H4 (cell line): ENCODE measurements at regions not wholly inside any gene's neighbourhood (a gene's known extent, or its start where the extent isn't known, plus 50 kb on each side); places are given as distances from the start of the nearest gene placed in this dataset.

Experiments
- DNase-seq: peaks from one replicate; pipeline ENCODE4 v3.0.0-alpha.2; 2015; ENCODE audit warnings: low spot score

DNA sequence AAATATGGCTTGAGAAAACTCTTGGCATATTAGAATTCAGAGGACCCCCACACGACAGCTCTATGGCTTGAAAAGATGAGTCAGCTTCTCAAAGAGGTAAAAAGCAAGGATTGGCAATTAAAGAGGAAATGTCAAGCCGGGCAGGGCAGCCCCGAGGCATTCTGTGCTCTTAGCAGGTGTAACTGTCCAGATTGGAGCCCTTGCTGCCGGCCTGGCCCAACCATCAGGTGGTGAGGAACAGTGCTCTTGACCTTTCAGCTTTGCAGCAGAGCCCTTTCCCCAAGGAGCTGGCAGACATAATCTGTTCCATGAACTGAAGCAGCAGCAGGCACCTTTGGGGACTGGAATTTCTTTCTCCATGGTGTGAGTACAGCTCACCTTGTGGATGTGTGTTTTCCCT is 287.8 kb downstream of the UTP18 start:
- no peak for DNase-seq

DNA sequence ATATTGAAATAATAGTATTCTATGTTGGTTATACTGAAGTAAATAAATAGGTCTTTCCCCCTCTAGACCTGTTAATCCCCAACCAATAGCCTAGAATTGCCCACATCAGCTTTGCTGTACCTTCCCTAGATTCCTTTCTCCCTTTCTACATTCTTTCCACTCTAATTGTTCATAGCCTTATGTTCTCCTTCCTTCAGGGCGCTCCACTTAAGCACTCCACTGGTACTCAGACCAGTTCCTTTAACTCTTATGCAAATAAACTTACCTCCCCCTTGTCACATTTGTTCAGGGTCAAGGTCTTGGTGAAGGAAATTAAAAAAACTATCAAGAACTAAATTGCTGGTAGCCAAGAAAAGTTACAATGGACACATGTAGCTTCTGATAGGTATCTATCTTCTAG is 294.8 kb downstream of the UTP18 start:
- no peak for DNase-seq

DNA sequence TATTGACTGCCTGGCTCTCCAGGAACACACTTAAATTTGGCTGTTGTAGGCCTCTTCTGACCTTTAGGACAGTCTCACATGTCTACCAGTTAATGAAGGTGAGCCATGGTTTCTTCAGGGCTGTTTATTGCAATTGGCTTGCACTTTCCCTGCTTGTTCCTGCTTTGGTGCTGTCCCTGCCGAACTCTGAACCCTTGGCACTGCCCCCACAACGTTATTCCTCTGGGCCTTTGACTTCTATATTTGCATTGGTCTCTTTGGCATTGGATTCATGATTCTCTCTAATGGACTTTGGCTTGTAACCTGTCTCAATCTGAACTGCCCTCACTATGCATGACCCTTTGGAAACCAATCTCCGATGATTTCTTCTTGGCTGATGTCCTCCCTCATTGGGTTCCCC is 299.4 kb downstream of the UTP18 start:
- DNase-seq, result no peak

DNA sequence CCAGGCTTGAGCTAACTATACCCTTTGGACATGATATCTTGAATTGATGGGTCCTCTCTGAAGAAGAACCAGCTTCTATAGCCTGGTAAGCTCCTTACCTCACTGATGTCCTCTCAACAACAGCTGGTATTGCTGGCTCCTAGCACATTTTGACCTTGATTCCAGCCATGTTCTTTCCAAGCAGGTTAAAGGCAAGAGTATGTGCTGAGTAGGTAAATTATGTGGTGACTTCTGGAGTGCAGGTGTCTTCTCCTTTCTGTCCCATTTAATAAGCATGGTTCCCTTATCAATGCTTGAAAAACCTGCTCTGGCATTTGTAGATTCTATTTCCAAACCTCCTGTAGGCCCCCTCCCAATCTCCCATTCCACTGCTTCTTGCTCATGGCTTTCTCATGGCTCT is 300.1 kb downstream of the UTP18 start:
- DNase-seq, result no peak

DNA sequence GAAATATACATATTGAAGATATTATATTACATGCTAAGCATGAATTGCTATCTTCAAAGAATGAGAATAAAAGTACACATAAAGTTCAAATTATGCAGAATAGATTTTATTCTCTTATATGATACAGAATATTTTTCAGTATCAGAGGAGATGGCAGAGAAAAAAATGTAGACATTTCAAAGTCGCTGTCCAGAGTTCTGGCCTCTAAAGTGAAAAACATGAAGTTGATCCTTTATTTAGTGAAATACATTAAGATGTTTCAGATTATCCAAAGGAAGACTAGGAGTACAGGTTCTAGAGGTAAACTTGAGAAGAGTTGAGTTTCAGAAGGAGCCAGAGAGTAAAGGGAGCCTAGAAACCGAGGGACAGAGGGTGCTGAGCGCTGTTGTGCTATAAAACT is 303.6 kb downstream of the UTP18 start:
- DNase-seq, result no peak

DNA sequence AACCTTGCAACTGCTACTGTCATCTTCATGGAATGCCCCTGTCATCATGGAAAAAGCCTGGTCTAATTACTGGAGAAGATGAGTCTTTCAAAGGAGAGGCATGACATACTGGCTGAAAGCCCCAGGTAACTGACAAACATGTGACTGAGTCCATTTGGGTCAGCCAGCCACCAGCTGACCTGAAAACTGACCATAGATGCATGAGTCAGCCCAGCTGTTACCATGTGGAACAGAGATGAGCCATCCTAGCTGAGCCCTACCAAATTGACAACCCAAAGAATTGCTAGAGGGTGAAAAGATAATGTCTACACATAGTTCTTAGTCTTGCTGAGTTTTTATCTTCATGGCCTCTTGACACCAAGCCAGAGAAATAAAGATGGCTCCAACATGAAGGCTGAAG is 311.8 kb downstream of the UTP18 start:
- DNase-seq, result no peak
